K562 (cell line): ENCODE measurements at regions not wholly inside any gene's neighbourhood (a gene's known extent, or its start where the extent isn't known, plus 50 kb on each side); places are given as distances from the start of the nearest gene placed in this dataset.

Experiments
- ASH1L ChIP-seq: fragments of 450-650 bp; IDR thresholded peaks from 2 replicates; pipeline ENCODE4 v1.6.1; 2018; ENCODE audit warnings: borderline replicate concordance, mild to moderate bottlenecking, low read depth; ENCODE audit not compliant: partially characterized antibody
- CBFB ChIP-seq: sonication (generic); formaldehyde crosslinking; IDR thresholded peaks from 2 replicates; pipeline ENCODE4 v1.4.0; 2020; ENCODE audit warnings: mild to moderate bottlenecking, missing genetic modification reagents
- FUS ChIP-seq: fragments of 200-400 bp; formaldehyde crosslinking; optimal IDR thresholded peaks from 2 replicates; pipeline ENCODE3; 2017; ENCODE audit warnings: low read depth, low read length
- HMBOX1 ChIP-seq: sonication (generic); IDR thresholded peaks from 2 replicates; pipeline ENCODE4 v1.6.1; 2016
- KDM4B ChIP-seq, 2 experiments: fragments of 450-650 bp in 1 of 2; sonication (generic) in 1 of 2; IDR thresholded peaks; 2 replicates each; pipeline ENCODE4 v1.6.1; 2016 to 2017; ENCODE audit warnings: borderline replicate concordance in 2 of 2, antibody characterized with exemption in 1 of 2, low read depth in 1 of 2, mild to moderate bottlenecking in 1 of 2
- KLF16 ChIP-seq: IDR thresholded peaks from 2 replicates; pipeline ENCODE4 v1.6.1; 2016; ENCODE audit warnings: antibody characterized with exemption
- LARP7 ChIP-seq: fragments of 450-650 bp; IDR thresholded peaks from 2 replicates; pipeline ENCODE4 v1.6.1; 2016
- MNT ChIP-seq, 2 experiments: fragments of 450-650 bp; conservative IDR thresholded peaks; 2 replicates each; pipeline ENCODE4 v1.6.1; 2017; ENCODE audit warnings: mild to moderate bottlenecking in 2 of 2, moderate library complexity in 2 of 2
- PHB ChIP-seq: fragments of 250-450 bp; sonication (Bioruptor Pico); IDR thresholded peaks from 2 replicates; pipeline ENCODE4 v1.5.0; 2021
- POLR2G ChIP-seq: fragments of 200-400 bp; formaldehyde crosslinking; IDR thresholded peaks from 2 replicates; pipeline ENCODE4 v1.6.1; 2017; ENCODE audit warnings: low read depth, mild to moderate bottlenecking, antibody characterized with exemption, low read length, moderate library complexity
- RBBP5 ChIP-seq: fragments of 200-600 bp; sonication (generic); IDR thresholded peaks from 2 replicates; pipeline ENCODE4 v1.6.1; 2012; ENCODE audit warnings: borderline replicate concordance, mild to moderate bottlenecking, low read length, control low read depth, inconsistent platforms; ENCODE audit not compliant: insufficient read depth, poor library complexity, severe bottlenecking
- SRSF1 ChIP-seq: fragments of 200-400 bp; formaldehyde crosslinking; IDR thresholded peaks from 2 replicates; pipeline ENCODE4 v1.6.1; 2017; ENCODE audit warnings: mild to moderate bottlenecking, low read depth, low read length, moderate library complexity
- THAP7 ChIP-seq: fragments of 250-450 bp; sonication (Bioruptor Pico); IDR thresholded peaks from 2 replicates; pipeline ENCODE4 v1.5.0; 2021
- ZFP91 ChIP-seq: sonication (generic); formaldehyde crosslinking; IDR thresholded peaks from 2 replicates; pipeline ENCODE4 v1.8.0; 2022; ENCODE audit warnings: mild to moderate bottlenecking, missing genetic modification reagents

GRCh38 chr21:38958940-38959691 lies 153.4 kb downstream of the ETS2 start (continued):
- TF ChIP-seq ASH1L, result no peak
- TF ChIP-seq KLF16, result no peak
- peak; percentile 89 for TF ChIP-seq HMBOX1
- TF ChIP-seq CBFB (CRISPR knock-in tag), result no peak
- TF ChIP-seq POLR2G, result no peak
- TF ChIP-seq PHB (CRISPR knock-in tag), result no peak
- no peak for TF ChIP-seq FUS
- no peak for TF ChIP-seq RBBP5
- TF ChIP-seq ZFP91 (CRISPR knock-in tag), result no peak
- no peak for TF ChIP-seq LARP7
- no peak for TF ChIP-seq THAP7 (CRISPR knock-in tag)
- no peak for TF ChIP-seq MNT (conservative IDR thresholded peaks at IDR 0.05)
- no peak for TF ChIP-seq KDM4B (IDR thresholded peaks at IDR 0.05; ENCODE audit: borderline replicate concordance in 2 of 2, low read depth in 1 of 2)
- TF ChIP-seq SRSF1, result no peak
